ENCODE measurements at regions not wholly inside any gene's neighbourhood (a gene's known extent, or its start where the extent isn't known, plus 50 kb on each side); places are given as distances from the start of the nearest gene placed in this dataset.

DNA sequence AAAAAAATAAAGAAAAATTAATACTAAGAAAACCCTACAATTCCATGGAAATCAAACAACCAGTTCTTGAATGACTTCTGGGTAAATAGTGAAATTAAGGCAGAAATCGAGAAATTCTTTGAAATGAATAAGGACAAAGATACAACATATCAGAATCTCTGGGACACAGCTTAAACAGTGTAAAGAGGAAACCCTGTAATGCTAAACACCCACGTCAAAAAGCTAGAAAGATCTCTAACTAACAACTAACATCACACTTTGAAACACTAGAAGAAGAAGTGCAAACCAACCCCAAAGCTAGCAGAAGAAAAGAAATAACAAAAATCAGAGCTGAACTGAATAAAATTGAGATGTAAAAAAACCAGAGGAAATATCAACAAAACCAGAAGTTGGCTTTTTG lies 114.6 kb upstream of the CD180 start:
- no peak overlapping the region for H3K4me3 ChIP-seq (ENCODE audit: insufficient read depth, low read depth, low read length)
- H3K9me3 ChIP-seq (ENCODE audit: insufficient read depth, low read depth, low read length): no peaks in the 10 kb centered on the region
- DNase-seq (ENCODE audit: low read depth) (no peak), FAIRE-seq (peak; percentile 34)
- no peaks in the 10 kb centered on the region for H3K27me3 Mint-ChIP-seq (ENCODE audit: low read depth, unreplicated experiment)
- no peaks in the 10 kb centered on the region for H4K20me1 ChIP-seq (ENCODE audit: insufficient read depth, low read length)
- H2AFZ ChIP-seq (ENCODE audit: low read depth, low read length): no peak overlapping the region
- H3K36me3 ChIP-seq (ENCODE audit: insufficient read depth, low read length): no peaks in the 10 kb centered on the region
- peaks cover 22% of the 10 kb centered on the region for H3K4me1 ChIP-seq (ENCODE audit: insufficient read depth, low read length)
- H3K9me3 Mint-ChIP-seq (ENCODE audit: unreplicated experiment): peaks cover 1% of the 10 kb centered on the region
- no peak overlapping the region for H3K4me3 Mint-ChIP-seq (ENCODE audit: unreplicated experiment)
- no peak overlapping the region for H3K4me2 ChIP-seq (ENCODE audit: low read length)
- H3K36me3 Mint-ChIP-seq (ENCODE audit: low read depth, unreplicated experiment): no peaks in the 10 kb centered on the region
- no peaks in the 10 kb centered on the region for H3K79me2 ChIP-seq (ENCODE audit: insufficient read depth, low read length)
- no peak overlapping the region for H3K27ac ChIP-seq (ENCODE audit: low read depth, low read length)
- peaks cover 18% of the 10 kb centered on the region for H3K4me1 Mint-ChIP-seq (ENCODE audit: low read depth, unreplicated experiment)
- H3K27me3 ChIP-seq (ENCODE audit: insufficient read depth, low read length): no peaks in the 10 kb centered on the region
- no peak for TF ChIP-seq EZH2 (IDR thresholded peaks at IDR 0.05; ENCODE audit: insufficient read depth, low read length)
- TF ChIP-seq, protein P1, sequence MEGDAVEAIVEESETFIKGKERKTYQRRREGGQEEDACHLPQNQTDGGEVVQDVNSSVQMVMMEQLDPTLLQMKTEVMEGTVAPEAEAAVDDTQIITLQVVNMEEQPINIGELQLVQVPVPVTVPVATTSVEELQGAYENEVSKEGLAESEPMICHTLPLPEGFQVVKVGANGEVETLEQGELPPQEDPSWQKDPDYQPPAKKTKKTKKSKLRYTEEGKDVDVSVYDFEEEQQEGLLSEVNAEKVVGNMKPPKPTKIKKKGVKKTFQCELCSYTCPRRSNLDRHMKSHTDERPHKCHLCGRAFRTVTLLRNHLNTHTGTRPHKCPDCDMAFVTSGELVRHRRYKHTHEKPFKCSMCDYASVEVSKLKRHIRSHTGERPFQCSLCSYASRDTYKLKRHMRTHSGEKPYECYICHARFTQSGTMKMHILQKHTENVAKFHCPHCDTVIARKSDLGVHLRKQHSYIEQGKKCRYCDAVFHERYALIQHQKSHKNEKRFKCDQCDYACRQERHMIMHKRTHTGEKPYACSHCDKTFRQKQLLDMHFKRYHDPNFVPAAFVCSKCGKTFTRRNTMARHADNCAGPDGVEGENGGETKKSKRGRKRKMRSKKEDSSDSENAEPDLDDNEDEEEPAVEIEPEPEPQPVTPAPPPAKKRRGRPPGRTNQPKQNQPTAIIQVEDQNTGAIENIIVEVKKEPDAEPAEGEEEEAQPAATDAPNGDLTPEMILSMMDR (IDR thresholded peaks at IDR 0.05; ENCODE audit: insufficient read depth, low read depth, low read length): no peak
- H3K27ac Mint-ChIP-seq (ENCODE audit: unreplicated experiment): no peak overlapping the region
- H3K9ac ChIP-seq (ENCODE audit: low read length): no peak overlapping the region

DNA sequence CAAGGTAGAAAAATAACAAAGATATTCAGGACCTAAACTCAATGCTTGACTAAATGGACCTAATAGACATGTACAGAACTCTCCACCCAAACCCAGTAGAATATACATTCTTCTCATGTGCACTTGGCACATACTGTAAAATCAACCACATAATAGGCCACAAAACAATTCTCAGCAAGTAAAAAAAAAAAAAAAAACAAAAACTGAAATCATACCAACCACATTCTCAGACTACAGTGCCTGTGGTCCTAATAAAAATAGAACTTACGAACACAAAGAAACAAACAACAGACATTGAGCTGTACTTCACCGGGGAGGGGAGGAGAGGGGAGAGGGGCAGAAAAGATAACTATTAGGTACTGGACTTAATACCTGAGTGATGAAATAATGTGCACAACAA lies 114.1 kb upstream of the CD180 start:
- no peak overlapping the region for H3K27ac ChIP-seq (ENCODE audit: low read depth, low read length)
- H3K27me3 Mint-ChIP-seq (ENCODE audit: low read depth, unreplicated experiment): no peaks in the 10 kb centered on the region
- no peak overlapping the region for H2AFZ ChIP-seq (ENCODE audit: low read depth, low read length)
- DNase-seq (ENCODE audit: low read depth) (no peak), FAIRE-seq (no peak)
- no peak for TF ChIP-seq EZH2 (IDR thresholded peaks at IDR 0.05; ENCODE audit: insufficient read depth, low read length)
- H3K9ac ChIP-seq (ENCODE audit: low read length): no peak overlapping the region
- H3K27me3 ChIP-seq (ENCODE audit: insufficient read depth, low read length): no peaks in the 10 kb centered on the region
- peaks cover 26% of the 10 kb centered on the region for H3K4me1 ChIP-seq (ENCODE audit: insufficient read depth, low read length)
- H3K9me3 ChIP-seq (ENCODE audit: insufficient read depth, low read depth, low read length): no peaks in the 10 kb centered on the region
- no peaks in the 10 kb centered on the region for H3K36me3 Mint-ChIP-seq (ENCODE audit: low read depth, unreplicated experiment)
- H3K9me3 Mint-ChIP-seq (ENCODE audit: unreplicated experiment): peaks cover 1% of the 10 kb centered on the region
- no peaks in the 10 kb centered on the region for H4K20me1 ChIP-seq (ENCODE audit: insufficient read depth, low read length)
- no peak overlapping the region for H3K4me3 ChIP-seq (ENCODE audit: insufficient read depth, low read depth, low read length)
- H3K79me2 ChIP-seq (ENCODE audit: insufficient read depth, low read length): no peaks in the 10 kb centered on the region
- no peak overlapping the region for H3K4me3 Mint-ChIP-seq (ENCODE audit: unreplicated experiment)
- H3K4me1 Mint-ChIP-seq (ENCODE audit: low read depth, unreplicated experiment): peaks cover 22% of the 10 kb centered on the region
- H3K27ac Mint-ChIP-seq (ENCODE audit: unreplicated experiment): no peak overlapping the region
- no peak overlapping the region for H3K4me2 ChIP-seq (ENCODE audit: low read length)
- no peaks in the 10 kb centered on the region for H3K36me3 ChIP-seq (ENCODE audit: insufficient read depth, low read length)

- Histone ChIP-seq H3K27ac (ENCODE audit: low read depth, low read length) (no peak overlapping the region), H3K4me1 (ENCODE audit: insufficient read depth, low read length) (peaks cover 26% of the 10 kb centered on the region), H3K4me3 (ENCODE audit: insufficient read depth, low read depth, low read length) (no peak overlapping the region), H3K9ac (ENCODE audit: low read length) (no peak overlapping the region), H3K4me2 (ENCODE audit: low read length) (no peak overlapping the region), H2AFZ (ENCODE audit: low read depth, low read length) (no peak overlapping the region), H4K20me1 (ENCODE audit: insufficient read depth, low read length) (no peaks in the 10 kb centered on the region), H3K36me3 (ENCODE audit: insufficient read depth, low read length) (no peaks in the 10 kb centered on the region), H3K79me2 (ENCODE audit: insufficient read depth, low read length) (no peaks in the 10 kb centered on the region), H3K9me3 (ENCODE audit: insufficient read depth, low read depth, low read length) (no peaks in the 10 kb centered on the region), H3K27me3 (ENCODE audit: insufficient read depth, low read length) (no peaks in the 10 kb centered on the region)
- Mint-ChIP-seq H3K27ac (ENCODE audit: unreplicated experiment) (no peak overlapping the region), H3K4me1 (ENCODE audit: low read depth, unreplicated experiment) (peaks cover 21% of the 10 kb centered on the region), H3K9me3 (ENCODE audit: unreplicated experiment) (peaks cover 1% of the 10 kb centered on the region), H3K36me3 (ENCODE audit: low read depth, unreplicated experiment) (no peaks in the 10 kb centered on the region), H3K27me3 (ENCODE audit: low read depth, unreplicated experiment) (no peaks in the 10 kb centered on the region), H3K4me3 (ENCODE audit: unreplicated experiment) (no peak overlapping the region)
- TF ChIP-seq, protein P1 (IDR thresholded peaks at IDR 0.05; ENCODE audit: insufficient read depth, low read depth, low read length): no peak
- TF ChIP-seq EZH2 (IDR thresholded peaks at IDR 0.05; ENCODE audit: insufficient read depth, low read length): no peak
- FAIRE-seq: no peak
- no peak for DNase-seq (ENCODE audit: low read depth)
These were observed 113.6 kb upstream of the CD180 start for GRCh38 chr5:67310169-67310568.

Measured in astrocyte (in vitro differentiated cells and primary cell).